ENCODE measurements at regions not wholly inside any gene's neighbourhood (a gene's known extent, or its start where the extent isn't known, plus 50 kb on each side); places are given as distances from the start of the nearest gene placed in this dataset.

DNA sequence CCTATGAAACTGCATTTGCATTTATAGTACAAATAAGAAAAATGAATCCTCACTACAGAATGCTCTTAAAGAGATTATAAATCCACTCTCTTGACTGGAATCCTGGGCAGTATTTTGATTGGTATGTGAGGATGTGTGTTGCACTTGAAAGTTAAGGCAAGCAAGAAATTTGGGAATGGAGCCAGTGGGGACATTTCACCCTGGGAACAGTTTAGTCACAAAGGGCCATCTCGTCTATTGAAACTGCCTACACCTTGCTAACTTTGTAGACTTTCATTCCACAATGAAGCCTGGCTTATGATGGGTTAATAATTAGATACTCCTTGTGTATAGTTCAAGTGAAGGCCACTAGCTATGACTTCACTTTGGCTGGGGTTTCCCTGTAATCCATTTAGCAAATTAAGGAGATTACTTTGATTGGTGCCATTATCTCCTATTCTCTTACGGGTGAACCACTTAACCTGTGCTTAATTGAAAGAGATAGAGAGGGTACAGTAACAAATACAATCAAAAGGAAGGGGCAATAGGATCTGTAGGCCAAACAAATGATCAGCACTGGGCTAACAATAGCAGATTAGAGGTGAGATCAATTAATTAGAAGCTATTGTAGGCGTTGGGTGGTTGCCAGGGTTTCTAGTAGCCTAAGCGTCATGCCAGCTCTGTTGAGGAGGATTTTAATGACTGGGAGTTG lies 146.9 kb upstream of the RARB start:
- SMC1A ChIA-PET (ENCODE audit: uncharacterized antibody, unreplicated experiment), result no interaction called here
- in situ Hi-C loops (cut with MboI), result no loop called here
- H4K20me1 ChIP-seq (ENCODE audit: control insufficient read depth, insufficient read depth), result no peaks in the 10 kb centered on the region
- no peak overlapping the region for H3K4me3 ChIP-seq
- CTCF ChIA-PET, result no interaction called here
- no peak overlapping the region for H3K4me2 ChIP-seq (ENCODE audit: control insufficient read depth, insufficient read depth)
- no peak overlapping the region for H3K9ac ChIP-seq (ENCODE audit: control insufficient read depth, insufficient read depth, low read length)
- H3K9me3 ChIP-seq (replicated peaks; ENCODE audit: control insufficient read depth, insufficient read depth, low read length), result no peaks in the 10 kb centered on the region
- intact Hi-C loops (cut with micrococcal nuclease; ENCODE audit: unreplicated experiment), result no loop called here
- no peak overlapping the region for H2AFZ ChIP-seq (ENCODE audit: control insufficient read depth, low read depth, low read length)
- FAIRE-seq (no peak), ATAC-seq (no peak), DNase-seq (ENCODE audit: low read depth, low spot score) (no peak)
- 12% methylated on average over 4 of the region's 4 CpGs for WGBS (ENCODE audit: insufficient coverage, insufficient replicate concordance, low lambda C conversion rate, missing lambda C conversion rate)
- H3K4me1 ChIP-seq (ENCODE audit: control insufficient read depth, insufficient read depth, low read length), result no peaks in the 10 kb centered on the region
- H3K27ac ChIP-seq (ENCODE audit: control insufficient read depth, insufficient read depth), result no peak overlapping the region
- BruUV-seq (replicated peaks), result no TSS peak
- H3K36me3 ChIP-seq (ENCODE audit: control insufficient read depth in 2 of 2, insufficient read depth in 2 of 2, low read length in 1 of 2), result no peaks in the 10 kb centered on the region
- RAD21 ChIA-PET (ENCODE audit: unreplicated experiment), result no interaction called here
- no peak for TF ChIP-seq RELB (IDR thresholded peaks at IDR 0.05; ENCODE audit: low read depth)
- TF ChIP-seq, protein P1, sequence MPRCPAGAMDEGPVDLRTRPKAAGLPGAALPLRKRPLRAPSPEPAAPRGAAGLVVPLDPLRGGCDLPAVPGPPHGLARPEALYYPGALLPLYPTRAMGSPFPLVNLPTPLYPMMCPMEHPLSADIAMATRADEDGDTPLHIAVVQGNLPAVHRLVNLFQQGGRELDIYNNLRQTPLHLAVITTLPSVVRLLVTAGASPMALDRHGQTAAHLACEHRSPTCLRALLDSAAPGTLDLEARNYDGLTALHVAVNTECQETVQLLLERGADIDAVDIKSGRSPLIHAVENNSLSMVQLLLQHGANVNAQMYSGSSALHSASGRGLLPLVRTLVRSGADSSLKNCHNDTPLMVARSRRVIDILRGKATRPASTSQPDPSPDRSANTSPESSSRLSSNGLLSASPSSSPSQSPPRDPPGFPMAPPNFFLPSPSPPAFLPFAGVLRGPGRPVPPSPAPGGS (IDR thresholded peaks at IDR 0.05; ENCODE audit: borderline replicate concordance, insufficient read depth, low read depth, low read length, poor library complexity, severe bottlenecking), result no peak
- TF ChIP-seq ZSCAN29 (IDR thresholded peaks at IDR 0.05), result no peak
- TF ChIP-seq MTA2 (IDR thresholded peaks at IDR 0.05; ENCODE audit: low read depth), result no peak
- no peak for TF ChIP-seq SREBF1 (IDR thresholded peaks at IDR 0.05; ENCODE audit: low read length)
- TF ChIP-seq HDAC6 (IDR thresholded peaks at IDR 0.05; ENCODE audit: unreplicated experiment), result no peak
- no peak for TF ChIP-seq CREM (IDR thresholded peaks at IDR 0.05; ENCODE audit: low read depth)
- TF ChIP-seq IKZF2 (IDR thresholded peaks at IDR 0.05), result no peak
- no peak for TF ChIP-seq ZNF384 (IDR thresholded peaks at IDR 0.05; ENCODE audit: borderline replicate concordance, low read depth, low read length)
- TF ChIP-seq SMAD1 (IDR thresholded peaks at IDR 0.05; ENCODE audit: low read depth, partially characterized antibody), result no peak
- no peak for TF ChIP-seq KAT2A (conservative IDR thresholded peaks at IDR 0.05; ENCODE audit: control insufficient read depth, low read depth, low read length)
- TF ChIP-seq MXI1 (IDR thresholded peaks at IDR 0.05; ENCODE audit: low read depth, low read length), result no peak
- TF ChIP-seq RFX5 (IDR thresholded peaks at IDR 0.05; ENCODE audit: low read depth, low read length), result no peak
- TF ChIP-seq E4F1 (IDR thresholded peaks at IDR 0.05; ENCODE audit: borderline replicate concordance, partially characterized antibody), result no peak
- no peak for TF ChIP-seq ESRRA (IDR thresholded peaks at IDR 0.05; ENCODE audit: low read length)
- TF ChIP-seq SUZ12 (IDR thresholded peaks at IDR 0.05; ENCODE audit: unreplicated experiment), result no peak
- TF ChIP-seq HDAC2 (IDR thresholded peaks at IDR 0.05), result no peak
- no peaks in the 10 kb centered on the region for H3K27me3 ChIP-seq (replicated peaks in 1 of 2; ENCODE audit: control insufficient read depth in 2 of 2, insufficient read depth in 2 of 2, low read length in 1 of 2)
- POLR2A ChIA-PET, result no interaction called here
- H3K79me2 ChIP-seq (ENCODE audit: control insufficient read depth, insufficient read depth, low read length), result no peaks in the 10 kb centered on the region

All from GM12878 (cell line).